ENCODE measurements at regions not wholly inside any gene's neighbourhood (a gene's known extent, or its start where the extent isn't known, plus 50 kb on each side); places are given as distances from the start of the nearest gene placed in this dataset.

DNA sequence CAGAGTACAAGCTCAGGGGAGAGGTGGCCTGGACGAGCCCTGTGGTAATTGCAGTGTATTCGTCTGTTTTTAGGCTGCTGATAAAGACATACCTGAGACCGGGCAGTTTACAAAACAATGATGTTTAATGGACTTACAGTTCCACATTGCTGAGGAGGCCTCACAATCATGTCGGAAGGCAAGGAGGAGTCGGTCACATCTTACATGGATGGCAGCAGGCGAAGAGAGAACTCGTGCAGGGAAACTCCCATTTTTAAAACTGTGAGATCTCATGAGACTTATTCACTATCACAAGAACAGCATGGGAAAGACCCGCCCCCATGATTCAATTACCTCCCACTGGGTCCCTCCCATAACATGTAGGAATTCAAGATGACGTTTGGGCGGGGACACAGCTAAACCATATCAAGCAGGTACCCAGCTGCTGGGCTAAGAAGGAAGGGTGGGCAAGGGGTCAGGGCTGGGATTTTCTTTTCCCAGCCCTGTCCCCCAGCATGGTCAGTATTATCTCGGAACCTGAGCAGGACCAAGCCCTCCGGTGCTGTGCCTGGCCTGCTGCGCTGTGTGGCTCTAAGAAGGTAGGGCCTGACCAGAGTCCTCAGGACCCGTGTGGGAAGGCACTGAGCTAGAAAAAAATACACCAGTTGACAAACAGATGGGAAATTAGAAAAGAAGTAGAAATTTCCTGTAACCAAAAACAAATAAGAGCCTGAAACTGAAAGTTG is 78.6 kb upstream of the SH3BP4 start:
- H3K27me3 ChIP-seq (ENCODE audit: control insufficient read depth, extremely low read depth, insufficient read depth, low read length), result no peaks in the 10 kb centered on the region
- H3K4me1 ChIP-seq (ENCODE audit: control insufficient read depth, extremely low read depth, insufficient read depth, low read length), result no peaks in the 10 kb centered on the region
- dilution Hi-C loops (cut with MboI; ENCODE audit: extremely low pct_ligation_motif_present, low sequenced_read_pairs), result no loop called here
- no peak overlapping the region for H3K4me2 ChIP-seq (ENCODE audit: control insufficient read depth, extremely low read depth, insufficient read depth, low read depth, low read length)
- H3K36me3 ChIP-seq (ENCODE audit: control insufficient read depth in 2 of 2, extremely low read depth in 1 of 2, insufficient read depth in 2 of 2, low read length in 2 of 2), result peaks cover 0 to 2% of the 10 kb centered on the region in 2 experiments
- no peak overlapping the region for H3K27ac ChIP-seq (ENCODE audit: control insufficient read depth, insufficient read depth, low read length)
- no peaks in the 10 kb centered on the region for H3K9me1 ChIP-seq (ENCODE audit: control insufficient read depth, extremely low read depth, insufficient read depth, low read length)
- DNase-seq (ENCODE audit: low read depth, low spot score) (no peak), FAIRE-seq (no peak)
- H3K9ac ChIP-seq (ENCODE audit: control insufficient read depth, extremely low read depth, insufficient read depth, low read length), result no peak overlapping the region
- TF ChIP-seq EZH2 (IDR thresholded peaks at IDR 0.05; ENCODE audit: low read length), result no peak
- TF ChIP-seq, protein P1, sequence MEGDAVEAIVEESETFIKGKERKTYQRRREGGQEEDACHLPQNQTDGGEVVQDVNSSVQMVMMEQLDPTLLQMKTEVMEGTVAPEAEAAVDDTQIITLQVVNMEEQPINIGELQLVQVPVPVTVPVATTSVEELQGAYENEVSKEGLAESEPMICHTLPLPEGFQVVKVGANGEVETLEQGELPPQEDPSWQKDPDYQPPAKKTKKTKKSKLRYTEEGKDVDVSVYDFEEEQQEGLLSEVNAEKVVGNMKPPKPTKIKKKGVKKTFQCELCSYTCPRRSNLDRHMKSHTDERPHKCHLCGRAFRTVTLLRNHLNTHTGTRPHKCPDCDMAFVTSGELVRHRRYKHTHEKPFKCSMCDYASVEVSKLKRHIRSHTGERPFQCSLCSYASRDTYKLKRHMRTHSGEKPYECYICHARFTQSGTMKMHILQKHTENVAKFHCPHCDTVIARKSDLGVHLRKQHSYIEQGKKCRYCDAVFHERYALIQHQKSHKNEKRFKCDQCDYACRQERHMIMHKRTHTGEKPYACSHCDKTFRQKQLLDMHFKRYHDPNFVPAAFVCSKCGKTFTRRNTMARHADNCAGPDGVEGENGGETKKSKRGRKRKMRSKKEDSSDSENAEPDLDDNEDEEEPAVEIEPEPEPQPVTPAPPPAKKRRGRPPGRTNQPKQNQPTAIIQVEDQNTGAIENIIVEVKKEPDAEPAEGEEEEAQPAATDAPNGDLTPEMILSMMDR (optimal IDR thresholded peaks at IDR 0.05 in 1 of 3, IDR thresholded peaks at IDR 0.05 in 1 of 3, conservative IDR thresholded peaks at IDR 0.05 in 1 of 3; ENCODE audit: extremely low read depth in 1 of 3, insufficient read depth in 2 of 3, low read length in 3 of 3), result no peak
- H3K79me2 ChIP-seq (ENCODE audit: control insufficient read depth, insufficient read depth, low read length), result no peaks in the 10 kb centered on the region
- no peak overlapping the region for H3K4me3 ChIP-seq (ENCODE audit: control insufficient read depth in 2 of 3, extremely low read depth in 1 of 3, insufficient read depth in 2 of 3, low read depth in 1 of 3, low read length in 3 of 3)
- H3K9me3 ChIP-seq (ENCODE audit: control insufficient read depth, low read depth, low read length), result no peaks in the 10 kb centered on the region
- H4K20me1 ChIP-seq (ENCODE audit: control insufficient read depth, extremely low read depth, insufficient read depth, low read length), result no peaks in the 10 kb centered on the region
- no peak overlapping the region for H2AFZ ChIP-seq (ENCODE audit: control insufficient read depth, low read length)

DNA sequence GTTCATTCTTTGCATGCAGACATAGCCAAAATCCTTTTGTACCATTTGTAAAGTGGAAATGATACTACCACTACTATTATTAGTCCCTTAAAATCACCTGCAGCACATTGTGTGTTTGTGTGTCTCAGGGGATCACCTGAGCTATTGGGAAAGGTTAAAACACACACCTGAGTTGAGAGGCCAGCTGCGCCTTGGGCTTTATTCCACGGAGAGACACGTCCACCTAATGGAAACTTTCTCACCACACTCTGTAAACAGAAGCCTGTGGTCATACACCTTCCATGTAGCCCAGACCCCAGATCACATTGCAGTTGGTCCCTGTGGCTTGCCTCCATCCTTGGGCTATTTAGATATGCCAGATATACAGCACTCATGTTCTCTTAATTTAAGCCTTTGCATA is 81.8 kb upstream of the SH3BP4 start:
- Histone ChIP-seq H3K4me3 (ENCODE audit: control insufficient read depth in 2 of 3, extremely low read depth in 1 of 3, insufficient read depth in 2 of 3, low read depth in 1 of 3, low read length in 3 of 3) (no peak overlapping the region), H3K9me1 (ENCODE audit: control insufficient read depth, extremely low read depth, insufficient read depth, low read length) (no peaks in the 10 kb centered on the region), H3K9me3 (ENCODE audit: control insufficient read depth, low read depth, low read length) (no peaks in the 10 kb centered on the region), H3K4me2 (ENCODE audit: control insufficient read depth, extremely low read depth, insufficient read depth, low read depth, low read length) (no peak overlapping the region), H3K36me3 (ENCODE audit: control insufficient read depth in 2 of 2, extremely low read depth in 1 of 2, insufficient read depth in 2 of 2, low read length in 2 of 2) (peaks cover 0 to 2% of the 10 kb centered on the region in 2 experiments), H4K20me1 (ENCODE audit: control insufficient read depth, extremely low read depth, insufficient read depth, low read length) (no peaks in the 10 kb centered on the region), H3K27ac (ENCODE audit: control insufficient read depth, insufficient read depth, low read length) (no peak overlapping the region), H2AFZ (ENCODE audit: control insufficient read depth, low read length) (no peak overlapping the region), H3K27me3 (ENCODE audit: control insufficient read depth, extremely low read depth, insufficient read depth, low read length) (no peaks in the 10 kb centered on the region), H3K9ac (ENCODE audit: control insufficient read depth, extremely low read depth, insufficient read depth, low read length) (no peak overlapping the region), H3K79me2 (ENCODE audit: control insufficient read depth, insufficient read depth, low read length) (no peaks in the 10 kb centered on the region), H3K4me1 (ENCODE audit: control insufficient read depth, extremely low read depth, insufficient read depth, low read length) (no peaks in the 10 kb centered on the region)
- FAIRE-seq (no peak), DNase-seq (ENCODE audit: low read depth, low spot score) (no peak)
- TF ChIP-seq, protein P1 (optimal IDR thresholded peaks at IDR 0.05 in 1 of 3, IDR thresholded peaks at IDR 0.05 in 1 of 3, conservative IDR thresholded peaks at IDR 0.05 in 1 of 3; ENCODE audit: extremely low read depth in 1 of 3, insufficient read depth in 2 of 3, low read length in 3 of 3), result no peak
- TF ChIP-seq EZH2 (IDR thresholded peaks at IDR 0.05; ENCODE audit: low read length), result no peak
- dilution Hi-C loops (cut with MboI; ENCODE audit: extremely low pct_ligation_motif_present, low sequenced_read_pairs), result no loop called here

Measured in keratinocyte (primary cell).